WI38 (cell line): ENCODE measurements at regions not wholly inside any gene's neighbourhood (a gene's known extent, or its start where the extent isn't known, plus 50 kb on each side); places are given as distances from the start of the nearest gene placed in this dataset.

Experiments
- H3K4me3 ChIP-seq: 2 replicates; pipeline ENCODE4 v1.5.1; 2011; ENCODE audit warnings: low read depth, mild to moderate bottlenecking, control low read depth, low read length
- CTCF ChIP-seq: IDR thresholded peaks from 2 replicates; pipeline ENCODE4 v1.5.1; 2012; ENCODE audit warnings: low read depth, mild to moderate bottlenecking, control low read depth, low read length

- no peak overlapping the region for H3K4me3 ChIP-seq
These were observed 348.8 kb upstream of the ZNF717 start for GRCh38 chr3:76134166-76134565.

GRCh38 chr3:76138921-76139320 is 353.6 kb upstream of the ZNF717 start:
- no peak overlapping the region for H3K4me3 ChIP-seq
- no peak for TF ChIP-seq CTCF

More at GRCh38 chr3:76134166-76134565, 348.8 kb upstream of the ZNF717 start:
- TF ChIP-seq CTCF: no peak

GRCh38 chr3:76147846-76148245 is 362.5 kb upstream of the ZNF717 start:
- no peak for TF ChIP-seq CTCF
- H3K4me3 ChIP-seq: no peak overlapping the region

- TF ChIP-seq CTCF: no peak
- no peak overlapping the region for H3K4me3 ChIP-seq
These were observed 366.7 kb upstream of the ZNF717 start for GRCh38 chr3:76152028-76152427.

GRCh38 chr3:76161856-76162255 is 376.5 kb upstream of the ZNF717 start:
- TF ChIP-seq CTCF: no peak
- H3K4me3 ChIP-seq: no peak overlapping the region

GRCh38 chr3:76171647-76172046 is 386.3 kb upstream of the ZNF717 start:
- no peak overlapping the region for H3K4me3 ChIP-seq
- TF ChIP-seq CTCF: no peak

- H3K4me3 ChIP-seq: no peak overlapping the region
- TF ChIP-seq CTCF: no peak
These were observed 392.3 kb upstream of the ZNF717 start for GRCh38 chr3:76177610-76178009.
